ENCODE measurements at regions not wholly inside any gene's neighbourhood (a gene's known extent, or its start where the extent isn't known, plus 50 kb on each side); places are given as distances from the start of the nearest gene placed in this dataset.

- TF ChIP-seq, protein P1, sequence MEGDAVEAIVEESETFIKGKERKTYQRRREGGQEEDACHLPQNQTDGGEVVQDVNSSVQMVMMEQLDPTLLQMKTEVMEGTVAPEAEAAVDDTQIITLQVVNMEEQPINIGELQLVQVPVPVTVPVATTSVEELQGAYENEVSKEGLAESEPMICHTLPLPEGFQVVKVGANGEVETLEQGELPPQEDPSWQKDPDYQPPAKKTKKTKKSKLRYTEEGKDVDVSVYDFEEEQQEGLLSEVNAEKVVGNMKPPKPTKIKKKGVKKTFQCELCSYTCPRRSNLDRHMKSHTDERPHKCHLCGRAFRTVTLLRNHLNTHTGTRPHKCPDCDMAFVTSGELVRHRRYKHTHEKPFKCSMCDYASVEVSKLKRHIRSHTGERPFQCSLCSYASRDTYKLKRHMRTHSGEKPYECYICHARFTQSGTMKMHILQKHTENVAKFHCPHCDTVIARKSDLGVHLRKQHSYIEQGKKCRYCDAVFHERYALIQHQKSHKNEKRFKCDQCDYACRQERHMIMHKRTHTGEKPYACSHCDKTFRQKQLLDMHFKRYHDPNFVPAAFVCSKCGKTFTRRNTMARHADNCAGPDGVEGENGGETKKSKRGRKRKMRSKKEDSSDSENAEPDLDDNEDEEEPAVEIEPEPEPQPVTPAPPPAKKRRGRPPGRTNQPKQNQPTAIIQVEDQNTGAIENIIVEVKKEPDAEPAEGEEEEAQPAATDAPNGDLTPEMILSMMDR (IDR thresholded peaks at IDR 0.05 in 8 of 11, conservative IDR thresholded peaks at IDR 0.05 in 3 of 11): no peak
- TF ChIP-seq POLR2A (IDR thresholded peaks at IDR 0.05) (no peak), POLR2AphosphoS5 (IDR thresholded peaks at IDR 0.05) (no peak)
These were observed 52.5 kb downstream of the KCNF1 start for GRCh38 chr2:10964052-10964790.
